Epithelial cell of proximal tubule (primary cell): ENCODE measurements at regions not wholly inside any gene's neighbourhood (a gene's known extent, or its start where the extent isn't known, plus 50 kb on each side); places are given as distances from the start of the nearest gene placed in this dataset.

ENCODE experiments used
- DNase-seq: peaks from one replicate; pipeline ENCODE4 v3.0.0-alpha.2; 2011; ENCODE audit warnings: low read depth
- H3K4me3 ChIP-seq: 2 replicates; pipeline ENCODE4 v1.5.1; 2011; ENCODE audit warnings: low read depth, mild to moderate bottlenecking, low read length
- CTCF ChIP-seq: conservative IDR thresholded peaks from 2 replicates; pipeline ENCODE4 v1.5.1; 2012; ENCODE audit warnings: low read depth, mild to moderate bottlenecking, low read length

DNA sequence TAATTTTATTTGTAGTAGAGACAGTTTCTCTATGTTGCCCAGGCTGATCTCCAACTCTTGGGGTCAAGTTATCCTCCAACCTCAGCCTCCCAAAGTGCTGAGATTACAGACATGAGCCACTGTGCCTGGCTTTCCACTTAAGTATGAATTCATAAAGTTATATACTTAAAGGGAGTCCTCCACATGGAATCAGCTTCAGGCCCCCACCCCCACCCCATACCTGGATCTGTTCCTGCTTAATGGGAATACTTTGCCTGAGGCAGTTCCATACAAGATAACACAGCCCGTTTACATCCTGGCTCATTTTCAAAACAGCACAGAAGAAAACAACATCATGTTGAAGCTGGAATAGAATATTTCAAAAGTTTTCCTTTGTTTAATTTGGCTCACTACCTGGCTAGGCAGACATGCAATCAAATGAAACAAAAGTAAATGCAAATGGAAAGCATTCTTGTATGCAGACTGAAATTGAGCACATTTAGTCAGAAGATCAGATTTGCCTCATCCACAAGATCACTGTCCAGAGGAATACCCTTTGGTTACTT lies 82.4 kb downstream of the FAT3 start:
- H3K4me3 ChIP-seq, result no peak overlapping the region
- TF ChIP-seq CTCF, result no peak
- no peak for DNase-seq

- no peak for DNase-seq
- TF ChIP-seq CTCF, result no peak
- no peak overlapping the region for H3K4me3 ChIP-seq
Observed at GRCh38 chr11:92308366-92308765, 83.7 kb downstream of the FAT3 start.

GRCh38 chr11:92311616-92312449 lies 87.2 kb downstream of the FAT3 start:
- no peak for DNase-seq
- peak; percentile 23 for TF ChIP-seq CTCF

DNA sequence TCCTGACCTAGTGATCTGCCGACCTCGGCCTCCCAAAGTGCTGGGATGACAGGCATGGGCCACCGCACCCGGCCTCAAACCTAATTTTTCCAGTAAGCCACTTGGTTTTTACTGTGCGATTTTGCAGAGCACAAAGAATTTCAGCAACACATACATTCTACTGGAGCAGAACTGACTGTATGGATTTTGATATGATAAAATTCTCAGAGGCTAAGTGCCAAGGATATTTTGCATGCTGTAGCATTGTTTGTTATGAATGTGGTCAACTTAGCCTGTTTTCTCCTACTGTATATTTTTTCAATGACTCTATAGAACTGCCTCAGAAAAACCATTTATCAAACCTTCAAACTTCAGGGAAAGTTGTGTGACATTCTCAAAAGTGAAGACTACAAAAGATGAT lies 89.2 kb downstream of the FAT3 start:
- TF ChIP-seq CTCF, result no peak
- DNase-seq, result no peak
- H3K4me3 ChIP-seq, result no peak overlapping the region

More at GRCh38 chr11:92311616-92312449, 87.2 kb downstream of the FAT3 start:
- H3K4me3 ChIP-seq, result no peak overlapping the region

- no peak for DNase-seq
- no peak for TF ChIP-seq CTCF
- no peak overlapping the region for H3K4me3 ChIP-seq
Observed at GRCh38 chr11:92314499-92314898, 89.9 kb downstream of the FAT3 start.

DNA sequence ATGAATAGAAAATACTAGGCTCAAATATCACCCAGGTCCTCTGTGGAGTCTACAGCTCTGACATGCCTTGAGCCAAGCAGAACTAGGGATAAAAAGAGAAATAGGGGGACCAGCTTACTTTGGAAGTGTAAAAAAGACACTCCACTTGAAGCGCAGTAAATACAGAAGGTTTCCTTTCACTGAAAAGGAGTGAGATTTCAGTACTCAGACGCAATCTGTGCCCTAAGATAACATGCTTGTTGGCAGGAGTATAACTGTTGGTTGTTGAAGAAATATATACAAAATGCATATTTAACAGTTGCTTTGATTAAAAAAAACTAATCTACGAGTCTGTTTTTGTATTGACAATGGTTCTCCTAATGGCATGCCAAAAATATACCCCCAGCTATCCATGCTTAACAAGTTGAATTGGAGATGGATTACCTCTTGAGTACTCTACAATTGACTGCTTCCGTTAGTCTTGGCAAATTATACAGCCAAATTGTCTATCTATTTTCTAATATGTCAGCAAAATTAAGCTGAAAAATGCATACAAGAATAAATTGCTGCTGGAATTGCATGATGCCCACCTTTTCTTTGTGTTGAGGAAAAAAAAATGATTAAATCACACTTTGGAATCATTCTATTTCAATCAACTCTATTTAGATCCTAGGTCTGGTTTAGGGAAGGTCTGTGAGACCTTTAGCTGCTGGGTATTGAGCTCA lies 91.6 kb downstream of the FAT3 start:
- no peak for TF ChIP-seq CTCF
- no peak overlapping the region for H3K4me3 ChIP-seq
- DNase-seq, result no peak
